Activated CD8-positive, alpha-beta T cell treated with anti-CD3 and anti-CD28 coated beads for 36 hours (primary cell): ENCODE measurements at regions not wholly inside any gene's neighbourhood (a gene's known extent, or its start where the extent isn't known, plus 50 kb on each side); places are given as distances from the start of the nearest gene placed in this dataset.

ENCODE experiments used
- ATAC-seq: fragments of 200-7000 bp; cut with Tn5 transposase; one replicate; pipeline ENCODE4 v1.10.0; 2021; ENCODE audit warnings: mild to moderate bottlenecking, moderate library complexity
- CTCF ChIA-PET: fragments of 350-600 bp; sonication (Branson Sonifier 250); formaldehyde crosslinking; loops from one replicate; lab custom pipeline; 2021; ENCODE audit warnings: antibody characterized with exemption; lab: Charles Lee
- POLR2A ChIA-PET: fragments of 350-600 bp; sonication (Branson Sonifier 250); formaldehyde crosslinking; loops from one replicate; lab custom pipeline; 2021; ENCODE audit warnings: antibody characterized with exemption; lab: Charles Lee
- DNase-seq: peaks from one replicate; pipeline ENCODE4 v3.0.0-alpha.2; 2020
- H3K27ac Mint-ChIP-seq: one replicate; pipeline ENCODE4 v1.8.0; 2021; ENCODE audit warnings: mild to moderate bottlenecking, mixed read lengths
- H3K27me3 Mint-ChIP-seq: one replicate; pipeline ENCODE4 v1.8.0; 2021; ENCODE audit warnings: mixed read lengths
- H3K36me3 Mint-ChIP-seq: one replicate; pipeline ENCODE4 v1.8.0; 2021; ENCODE audit warnings: low read depth, mixed read lengths
- H3K4me1 Mint-ChIP-seq: one replicate; pipeline ENCODE4 v1.8.0; 2021; ENCODE audit warnings: low read depth, mixed read lengths
- H3K4me3 Mint-ChIP-seq: one replicate; pipeline ENCODE4 v1.8.0; 2021; ENCODE audit warnings: mild to moderate bottlenecking, moderate library complexity, mixed read lengths
- H3K9me3 Mint-ChIP-seq: one replicate; pipeline ENCODE4 v1.8.0; 2021; ENCODE audit warnings: mixed read lengths
- intact Hi-C: fragments of 100-400 bp; cut with micrococcal nuclease; formaldehyde crosslinking; loops from one replicate; pipeline ENCODE4 v1.10.0; 2022
- TF ChIP-seq, protein P1 (sequence below): fragments of 200-600 bp; IDR thresholded peaks from one replicate; pipeline ENCODE4 v1.8.0; 2022; ENCODE audit warnings: antibody characterized with exemption, mild to moderate bottlenecking

DNA sequence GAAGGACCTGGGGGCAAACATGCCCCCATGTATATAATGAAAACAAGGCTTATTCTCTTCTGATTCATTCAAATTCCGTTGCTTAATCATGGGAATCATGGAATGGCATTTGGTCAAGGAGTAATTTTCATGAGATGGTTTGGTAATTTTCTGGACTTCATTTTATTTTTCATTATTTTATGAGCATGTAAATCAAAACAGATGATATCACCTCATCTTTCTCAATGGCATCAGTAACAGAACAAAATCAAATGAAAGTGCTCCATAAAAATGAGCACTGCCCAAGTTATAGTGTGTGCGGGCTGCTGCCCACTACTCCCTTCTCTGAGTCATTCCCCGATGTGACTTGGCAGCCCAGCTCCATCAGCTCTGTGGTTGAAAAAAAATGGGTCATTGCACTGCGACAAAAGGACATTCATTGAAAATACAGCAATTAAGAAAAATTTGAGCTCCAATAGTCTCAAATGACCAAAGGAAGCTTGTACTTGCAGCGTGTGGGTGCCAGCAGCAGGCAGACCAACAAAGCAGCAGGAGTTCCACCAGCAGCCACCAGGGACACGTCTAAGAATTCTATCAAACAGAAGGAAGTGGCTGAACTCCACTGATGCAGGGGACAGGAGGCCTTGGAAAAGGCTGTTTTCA, 84.3 kb upstream of the VAV3 start:
- H3K27ac Mint-ChIP-seq, result no peak overlapping the region
- DNase-seq (peak; percentile 67), ATAC-seq (peak; percentile 47)
- CTCF ChIA-PET, result interaction anchor here (0.7 to 2.4 kb wide), 6 partner anchors 10 to 267 kb away, joined by 3 to 7 read pairs (median 4); no protein-coding TSS in a partner anchor
- POLR2A ChIA-PET, result no interaction called here
- TF ChIP-seq, protein P1, sequence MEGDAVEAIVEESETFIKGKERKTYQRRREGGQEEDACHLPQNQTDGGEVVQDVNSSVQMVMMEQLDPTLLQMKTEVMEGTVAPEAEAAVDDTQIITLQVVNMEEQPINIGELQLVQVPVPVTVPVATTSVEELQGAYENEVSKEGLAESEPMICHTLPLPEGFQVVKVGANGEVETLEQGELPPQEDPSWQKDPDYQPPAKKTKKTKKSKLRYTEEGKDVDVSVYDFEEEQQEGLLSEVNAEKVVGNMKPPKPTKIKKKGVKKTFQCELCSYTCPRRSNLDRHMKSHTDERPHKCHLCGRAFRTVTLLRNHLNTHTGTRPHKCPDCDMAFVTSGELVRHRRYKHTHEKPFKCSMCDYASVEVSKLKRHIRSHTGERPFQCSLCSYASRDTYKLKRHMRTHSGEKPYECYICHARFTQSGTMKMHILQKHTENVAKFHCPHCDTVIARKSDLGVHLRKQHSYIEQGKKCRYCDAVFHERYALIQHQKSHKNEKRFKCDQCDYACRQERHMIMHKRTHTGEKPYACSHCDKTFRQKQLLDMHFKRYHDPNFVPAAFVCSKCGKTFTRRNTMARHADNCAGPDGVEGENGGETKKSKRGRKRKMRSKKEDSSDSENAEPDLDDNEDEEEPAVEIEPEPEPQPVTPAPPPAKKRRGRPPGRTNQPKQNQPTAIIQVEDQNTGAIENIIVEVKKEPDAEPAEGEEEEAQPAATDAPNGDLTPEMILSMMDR, result peak; percentile 58
- peaks cover 39% of the 10 kb centered on the region for H3K4me1 Mint-ChIP-seq
- peaks cover 2% of the 10 kb centered on the region for H3K9me3 Mint-ChIP-seq
- intact Hi-C loops, result no loop called here
- H3K27me3 Mint-ChIP-seq, result no peaks in the 10 kb centered on the region
- H3K36me3 Mint-ChIP-seq, result no peaks in the 10 kb centered on the region
- no peak overlapping the region for H3K4me3 Mint-ChIP-seq

DNA sequence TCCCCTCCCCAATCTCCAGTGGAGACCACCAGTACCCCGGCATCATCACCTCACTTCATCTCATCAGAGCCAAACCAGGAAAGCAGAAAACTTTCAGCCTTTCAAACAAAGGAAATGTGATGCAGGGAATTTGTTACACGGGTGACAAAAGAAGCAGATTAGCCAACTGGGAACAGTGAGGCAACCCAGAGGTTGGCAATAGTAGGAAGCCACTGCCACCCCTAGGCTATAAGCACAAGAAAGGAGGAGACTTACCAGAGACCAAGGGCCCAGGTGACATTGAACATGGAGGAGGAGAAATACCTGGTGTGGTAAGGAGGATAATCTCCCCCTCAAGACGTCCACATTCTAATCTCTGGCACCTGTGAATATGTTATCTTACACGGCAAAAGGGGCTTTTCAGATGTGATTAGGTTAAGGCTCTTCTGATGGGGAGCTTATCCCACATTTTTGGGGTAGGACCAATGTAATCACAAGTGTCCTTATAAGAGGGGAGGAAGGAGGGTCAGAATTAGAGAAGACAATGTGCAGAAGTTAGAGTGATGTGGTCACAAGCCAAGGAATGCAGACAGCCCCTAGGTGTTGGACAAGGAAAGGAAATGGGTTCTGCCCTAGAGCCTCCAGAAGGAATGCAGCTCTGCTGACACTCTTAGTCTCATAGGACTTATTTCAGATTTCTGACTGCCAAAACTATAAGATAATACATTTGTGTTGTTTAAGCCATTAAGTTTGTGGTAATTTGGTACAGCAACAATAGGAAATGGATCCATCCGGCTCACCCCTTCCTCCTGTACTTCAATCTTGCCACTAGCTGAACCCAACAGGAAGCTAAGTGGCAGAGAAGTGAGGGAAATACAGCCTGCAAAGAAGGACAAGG, 83.6 kb upstream of the VAV3 start:
- H3K27ac Mint-ChIP-seq, result no peak overlapping the region
- intact Hi-C loops, result no loop called here
- H3K4me3 Mint-ChIP-seq, result no peak overlapping the region

DNA sequence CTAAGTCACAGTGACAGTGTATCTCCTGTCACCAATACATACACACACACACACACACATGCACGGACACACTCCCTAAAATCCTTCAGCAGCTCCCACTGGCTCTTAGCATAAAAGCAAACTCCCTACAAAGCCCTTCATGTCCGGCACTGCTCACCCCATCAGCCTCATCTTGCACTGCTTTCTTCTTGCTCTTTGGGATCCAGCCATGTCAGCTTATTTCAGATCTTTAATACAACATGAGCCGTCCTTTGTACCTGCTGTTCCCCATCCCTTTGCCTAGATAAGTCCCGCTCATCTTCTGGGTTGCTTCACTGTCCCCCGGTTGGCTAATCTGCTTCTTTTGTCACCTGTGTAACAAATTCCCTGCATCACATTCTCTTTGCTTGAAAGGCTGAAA, 82.1 kb upstream of the VAV3 start:
- Mint-ChIP-seq H3K9me3 (peaks cover 4% of the 10 kb centered on the region), H3K27ac (no peak overlapping the region), H3K4me1 (peaks cover 59% of the 10 kb centered on the region), H3K4me3 (no peak overlapping the region), H3K27me3 (no peaks in the 10 kb centered on the region), H3K36me3 (no peaks in the 10 kb centered on the region)
- TF ChIP-seq, protein P1, result no peak
- DNase-seq (no peak), ATAC-seq (no peak)
- CTCF ChIA-PET, result interaction anchor here (0.7 to 1.1 kb wide), 2 partner anchors 23 to 78 kb away, joined by 3 read pairs; no protein-coding TSS in a partner anchor
- POLR2A ChIA-PET, result no interaction called here
- intact Hi-C loops, result no loop called here

More for the DNA sequence above, 83.6 kb upstream of the VAV3 start:
- ChIA-PET POLR2A (no interaction called here), CTCF (interaction anchor here (0.6 to 2.4 kb wide), 8 partner anchors 10 to 266 kb away, joined by 3 to 7 read pairs (median 3); no protein-coding TSS in a partner anchor)
- DNase-seq (no peak), ATAC-seq (no peak)
- TF ChIP-seq, protein P1, result no peak
- peaks cover 46% of the 10 kb centered on the region for H3K4me1 Mint-ChIP-seq
- H3K36me3 Mint-ChIP-seq, result no peaks in the 10 kb centered on the region
- H3K9me3 Mint-ChIP-seq, result peaks cover 2% of the 10 kb centered on the region
- H3K27me3 Mint-ChIP-seq, result no peaks in the 10 kb centered on the region

DNA sequence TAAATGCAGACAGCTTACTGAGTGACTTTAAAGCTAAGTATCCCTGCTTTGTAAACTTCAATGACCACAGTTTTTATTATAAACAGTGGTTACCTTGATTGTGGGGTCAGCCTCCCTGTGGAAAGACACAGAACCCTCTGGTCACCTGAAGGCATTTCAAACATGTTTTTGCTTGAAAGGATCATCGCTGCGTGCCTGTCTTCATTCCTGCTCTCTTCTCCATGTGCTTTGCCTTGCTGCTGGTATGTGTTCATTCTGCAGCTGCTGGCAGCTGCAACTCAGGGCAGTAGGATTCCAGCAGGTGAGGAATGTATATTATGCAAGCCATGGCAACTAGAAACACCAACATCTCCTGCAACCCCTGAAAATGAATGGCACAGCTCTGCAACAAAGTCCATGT, 81.0 kb upstream of the VAV3 start:
- Mint-ChIP-seq H3K4me1 (peaks cover 65% of the 10 kb centered on the region), H3K27ac (no peak overlapping the region), H3K36me3 (no peaks in the 10 kb centered on the region), H3K4me3 (no peak overlapping the region), H3K9me3 (peaks cover 4% of the 10 kb centered on the region), H3K27me3 (no peaks in the 10 kb centered on the region)
- intact Hi-C loops, result no loop called here
- TF ChIP-seq, protein P1, result no peak
- DNase-seq, result no peak
- POLR2A ChIA-PET, result interaction anchor here (0.8 kb wide), 1 partner anchor 175 kb away, joined by 8 read pairs; no protein-coding TSS in a partner anchor
- CTCF ChIA-PET, result interaction anchor here (1.1 to 2.0 kb wide), 3 partner anchors 24 to 264 kb away, joined by 3 to 6 read pairs (median 5); no protein-coding TSS in a partner anchor
- ATAC-seq, result no peak
